ENCODE measurements at regions not wholly inside any gene's neighbourhood (a gene's known extent, or its start where the extent isn't known, plus 50 kb on each side); places are given as distances from the start of the nearest gene placed in this dataset.

DNA sequence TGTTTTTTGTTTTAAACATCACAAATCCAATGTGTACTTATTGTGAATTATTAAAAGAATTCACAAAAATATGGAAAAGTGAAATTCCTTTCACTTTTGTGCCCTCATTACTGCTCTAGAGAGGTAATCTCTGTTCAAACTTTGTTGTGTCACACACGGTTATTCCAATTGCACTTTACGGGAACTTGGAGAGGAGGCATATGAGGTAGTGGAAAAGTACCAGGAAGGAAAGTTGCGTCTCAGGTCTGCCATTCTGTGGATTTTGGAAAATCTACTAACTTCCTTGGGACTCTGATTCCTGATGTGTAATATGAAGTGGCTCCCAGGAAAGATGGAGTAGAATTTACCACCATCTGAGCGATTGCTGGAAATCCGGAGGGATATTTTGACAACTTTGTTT is 90.9 kb upstream of the DCN start:
- Mint-ChIP-seq H3K9me3 (no peaks in the 10 kb centered on the region), H3K27ac (no peak overlapping the region), H3K27me3 (ENCODE audit: insufficient read depth) (no peaks in the 10 kb centered on the region), H3K36me3 (ENCODE audit: low read depth) (no peaks in the 10 kb centered on the region), H3K4me3 (no peak overlapping the region), H3K4me1 (ENCODE audit: low read depth) (no peaks in the 10 kb centered on the region)
- TF ChIP-seq, protein P1, sequence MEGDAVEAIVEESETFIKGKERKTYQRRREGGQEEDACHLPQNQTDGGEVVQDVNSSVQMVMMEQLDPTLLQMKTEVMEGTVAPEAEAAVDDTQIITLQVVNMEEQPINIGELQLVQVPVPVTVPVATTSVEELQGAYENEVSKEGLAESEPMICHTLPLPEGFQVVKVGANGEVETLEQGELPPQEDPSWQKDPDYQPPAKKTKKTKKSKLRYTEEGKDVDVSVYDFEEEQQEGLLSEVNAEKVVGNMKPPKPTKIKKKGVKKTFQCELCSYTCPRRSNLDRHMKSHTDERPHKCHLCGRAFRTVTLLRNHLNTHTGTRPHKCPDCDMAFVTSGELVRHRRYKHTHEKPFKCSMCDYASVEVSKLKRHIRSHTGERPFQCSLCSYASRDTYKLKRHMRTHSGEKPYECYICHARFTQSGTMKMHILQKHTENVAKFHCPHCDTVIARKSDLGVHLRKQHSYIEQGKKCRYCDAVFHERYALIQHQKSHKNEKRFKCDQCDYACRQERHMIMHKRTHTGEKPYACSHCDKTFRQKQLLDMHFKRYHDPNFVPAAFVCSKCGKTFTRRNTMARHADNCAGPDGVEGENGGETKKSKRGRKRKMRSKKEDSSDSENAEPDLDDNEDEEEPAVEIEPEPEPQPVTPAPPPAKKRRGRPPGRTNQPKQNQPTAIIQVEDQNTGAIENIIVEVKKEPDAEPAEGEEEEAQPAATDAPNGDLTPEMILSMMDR (IDR thresholded peaks at IDR 0.05) = no peak
- DNase-seq = no peak

DNA sequence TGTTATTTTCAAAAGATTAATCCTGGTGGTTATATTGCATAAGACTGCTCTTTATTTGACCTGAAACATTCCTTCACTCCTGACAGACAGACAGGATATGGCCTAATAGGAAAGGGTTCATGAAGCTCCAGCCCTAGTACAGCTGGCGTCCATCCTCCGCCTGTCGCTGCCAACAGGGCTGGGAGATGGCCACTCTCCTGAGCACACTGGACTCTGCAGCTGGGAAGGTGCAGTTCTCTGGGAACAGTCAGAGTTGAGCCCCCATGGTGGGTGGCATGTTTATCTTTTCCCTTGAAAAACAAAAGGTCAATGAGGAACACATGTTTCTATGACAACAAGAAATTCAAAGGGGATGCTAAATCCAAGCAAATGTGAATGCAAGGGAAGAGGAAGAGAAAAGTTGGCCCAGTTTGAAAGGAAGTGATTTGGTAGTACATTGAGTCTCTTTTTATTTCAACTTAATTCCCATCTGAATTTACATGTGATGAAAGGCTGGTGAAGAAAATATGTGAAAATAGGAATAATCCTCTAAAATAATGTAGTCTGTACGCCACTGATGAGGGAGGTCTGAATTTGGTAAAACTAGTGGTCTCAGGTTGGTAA is 89.9 kb upstream of the DCN start:
- TF ChIP-seq, protein P1 (IDR thresholded peaks at IDR 0.05) = no peak
- H3K27me3 Mint-ChIP-seq (ENCODE audit: insufficient read depth) = no peaks in the 10 kb centered on the region
- H3K4me1 Mint-ChIP-seq (ENCODE audit: low read depth) = no peaks in the 10 kb centered on the region
- no peak overlapping the region for H3K27ac Mint-ChIP-seq
- no peak for DNase-seq
- no peaks in the 10 kb centered on the region for H3K9me3 Mint-ChIP-seq
- no peak overlapping the region for H3K4me3 Mint-ChIP-seq
- no peaks in the 10 kb centered on the region for H3K36me3 Mint-ChIP-seq (ENCODE audit: low read depth)

- Mint-ChIP-seq H3K36me3 (ENCODE audit: low read depth) (no peaks in the 10 kb centered on the region), H3K4me1 (ENCODE audit: low read depth) (no peaks in the 10 kb centered on the region), H3K27ac (no peak overlapping the region), H3K9me3 (no peaks in the 10 kb centered on the region), H3K4me3 (no peak overlapping the region), H3K27me3 (ENCODE audit: insufficient read depth) (no peaks in the 10 kb centered on the region)
- TF ChIP-seq, protein P1 (IDR thresholded peaks at IDR 0.05) = no peak
- no peak for DNase-seq
These were observed 88.6 kb upstream of the DCN start for GRCh38 chr12:91271185-91271584.

GRCh38 chr12:91267039-91267438 is 84.4 kb upstream of the DCN start:
- H3K4me1 Mint-ChIP-seq (ENCODE audit: low read depth) = no peaks in the 10 kb centered on the region
- no peak for DNase-seq
- no peak overlapping the region for H3K4me3 Mint-ChIP-seq
- H3K9me3 Mint-ChIP-seq = no peaks in the 10 kb centered on the region
- TF ChIP-seq, protein P1 (IDR thresholded peaks at IDR 0.05) = no peak
- no peak overlapping the region for H3K27ac Mint-ChIP-seq
- no peaks in the 10 kb centered on the region for H3K36me3 Mint-ChIP-seq (ENCODE audit: low read depth)
- no peaks in the 10 kb centered on the region for H3K27me3 Mint-ChIP-seq (ENCODE audit: insufficient read depth)

DNA sequence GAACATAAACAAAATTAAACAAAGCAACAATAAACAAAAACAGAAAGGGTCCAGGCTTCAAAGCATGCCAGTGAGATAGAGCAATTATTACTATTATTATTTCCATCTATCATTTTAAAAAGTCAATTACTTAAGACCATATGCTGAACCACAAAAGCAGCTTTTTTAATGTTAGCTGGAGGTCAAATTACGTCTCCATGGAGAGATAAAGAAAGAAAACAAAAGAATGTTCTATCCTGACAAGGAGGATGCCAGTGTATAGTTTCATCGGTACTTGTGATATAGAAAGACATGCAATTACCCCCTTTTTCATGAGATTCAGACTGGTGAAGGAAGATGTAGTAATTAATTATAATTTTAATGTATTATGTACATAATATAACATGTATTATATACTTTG is 81.6 kb upstream of the DCN start:
- Mint-ChIP-seq H3K4me3 (no peak overlapping the region), H3K36me3 (ENCODE audit: low read depth) (no peaks in the 10 kb centered on the region), H3K27me3 (ENCODE audit: insufficient read depth) (peaks cover 1% of the 10 kb centered on the region; the same call in 1 of the 2 replicates), H3K4me1 (ENCODE audit: low read depth) (no peaks in the 10 kb centered on the region), H3K27ac (no peak overlapping the region), H3K9me3 (no peaks in the 10 kb centered on the region)
- TF ChIP-seq, protein P1 (IDR thresholded peaks at IDR 0.05) = no peak
- no peak for DNase-seq

All from HFFc6 (cell line).